ENCODE measurements at regions not wholly inside any gene's neighbourhood (a gene's known extent, or its start where the extent isn't known, plus 50 kb on each side); places are given as distances from the start of the nearest gene placed in this dataset.
"Not testable (repeated sequence)": the region's sequence is repeated elsewhere in the genome, so short reads cannot be mapped to it uniquely, and the experiment has no call there.

DNA sequence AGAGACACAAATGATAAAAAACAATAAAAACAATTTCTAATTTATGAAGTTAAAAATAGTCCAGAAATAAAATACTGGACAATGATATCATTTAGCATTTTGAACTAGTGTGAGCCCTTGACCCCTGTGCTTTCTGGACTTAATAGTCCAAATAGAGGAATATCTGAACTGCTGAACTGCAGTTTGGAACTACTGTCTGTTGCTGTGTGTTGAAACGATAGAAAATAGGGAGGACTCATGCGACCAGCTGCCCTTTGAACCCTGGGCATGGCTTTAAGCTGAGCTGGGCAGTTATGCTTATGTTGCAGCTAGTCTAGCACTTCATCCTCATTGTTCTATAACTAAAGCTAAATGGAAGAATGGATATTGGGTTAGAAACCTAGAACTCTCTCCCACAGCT, 99.5 kb downstream of the FMR1NB start:
- ATAC-seq (ENCODE audit: low FRiP score) (no peak), DNase-seq (ENCODE audit: low spot score) (no peak)
- TF ChIP-seq, protein P1, sequence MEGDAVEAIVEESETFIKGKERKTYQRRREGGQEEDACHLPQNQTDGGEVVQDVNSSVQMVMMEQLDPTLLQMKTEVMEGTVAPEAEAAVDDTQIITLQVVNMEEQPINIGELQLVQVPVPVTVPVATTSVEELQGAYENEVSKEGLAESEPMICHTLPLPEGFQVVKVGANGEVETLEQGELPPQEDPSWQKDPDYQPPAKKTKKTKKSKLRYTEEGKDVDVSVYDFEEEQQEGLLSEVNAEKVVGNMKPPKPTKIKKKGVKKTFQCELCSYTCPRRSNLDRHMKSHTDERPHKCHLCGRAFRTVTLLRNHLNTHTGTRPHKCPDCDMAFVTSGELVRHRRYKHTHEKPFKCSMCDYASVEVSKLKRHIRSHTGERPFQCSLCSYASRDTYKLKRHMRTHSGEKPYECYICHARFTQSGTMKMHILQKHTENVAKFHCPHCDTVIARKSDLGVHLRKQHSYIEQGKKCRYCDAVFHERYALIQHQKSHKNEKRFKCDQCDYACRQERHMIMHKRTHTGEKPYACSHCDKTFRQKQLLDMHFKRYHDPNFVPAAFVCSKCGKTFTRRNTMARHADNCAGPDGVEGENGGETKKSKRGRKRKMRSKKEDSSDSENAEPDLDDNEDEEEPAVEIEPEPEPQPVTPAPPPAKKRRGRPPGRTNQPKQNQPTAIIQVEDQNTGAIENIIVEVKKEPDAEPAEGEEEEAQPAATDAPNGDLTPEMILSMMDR (IDR thresholded peaks at IDR 0.05) = no peak

DNA sequence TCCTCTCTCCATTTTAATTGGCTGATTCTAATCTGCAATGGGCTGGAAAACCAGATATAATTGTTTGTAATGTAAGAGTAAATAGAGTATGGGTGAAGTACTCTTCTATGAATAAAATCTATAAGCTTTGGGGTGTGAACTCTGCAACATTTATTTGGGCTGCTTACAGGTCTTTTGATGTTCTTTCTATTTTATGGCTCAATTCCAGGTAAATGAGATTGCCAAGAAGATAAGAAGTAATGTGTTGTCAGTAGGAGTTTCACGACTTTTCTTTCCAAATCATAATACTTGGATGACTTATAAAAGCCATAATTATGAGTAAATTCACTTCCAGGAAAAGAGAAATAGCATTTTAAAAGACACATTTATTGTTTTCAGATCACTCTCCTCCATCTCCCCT, 103.5 kb downstream of the FMR1NB start:
- TF ChIP-seq, protein P1 (IDR thresholded peaks at IDR 0.05) = no peak
- ATAC-seq (ENCODE audit: low FRiP score) (no peak), DNase-seq (ENCODE audit: low spot score) (no peak)

DNA sequence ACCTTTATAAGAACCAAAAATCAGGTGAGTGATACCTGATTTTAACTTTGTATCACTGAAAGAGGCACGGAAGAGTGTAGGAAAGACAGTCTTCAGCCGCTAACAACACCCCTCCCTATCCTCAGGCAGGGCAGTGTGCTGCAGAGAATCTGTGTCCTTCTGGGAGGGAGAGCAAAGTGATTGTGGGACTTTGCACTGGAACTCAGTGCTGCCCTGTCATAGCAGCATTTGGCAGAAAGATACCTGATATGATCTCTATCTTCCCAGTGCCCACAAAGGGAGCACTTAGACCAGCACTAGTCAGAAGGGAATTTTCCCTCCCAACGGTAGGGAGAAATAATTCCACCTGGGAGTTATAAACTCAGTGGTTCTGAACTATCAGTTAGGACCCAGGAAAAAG, 139.0 kb downstream of the FMR1NB start:
- no peak for DNase-seq (ENCODE audit: low spot score)
- TF ChIP-seq, protein P1 (IDR thresholded peaks at IDR 0.05) = no peak
- ATAC-seq (ENCODE audit: low FRiP score) = no peak

DNA sequence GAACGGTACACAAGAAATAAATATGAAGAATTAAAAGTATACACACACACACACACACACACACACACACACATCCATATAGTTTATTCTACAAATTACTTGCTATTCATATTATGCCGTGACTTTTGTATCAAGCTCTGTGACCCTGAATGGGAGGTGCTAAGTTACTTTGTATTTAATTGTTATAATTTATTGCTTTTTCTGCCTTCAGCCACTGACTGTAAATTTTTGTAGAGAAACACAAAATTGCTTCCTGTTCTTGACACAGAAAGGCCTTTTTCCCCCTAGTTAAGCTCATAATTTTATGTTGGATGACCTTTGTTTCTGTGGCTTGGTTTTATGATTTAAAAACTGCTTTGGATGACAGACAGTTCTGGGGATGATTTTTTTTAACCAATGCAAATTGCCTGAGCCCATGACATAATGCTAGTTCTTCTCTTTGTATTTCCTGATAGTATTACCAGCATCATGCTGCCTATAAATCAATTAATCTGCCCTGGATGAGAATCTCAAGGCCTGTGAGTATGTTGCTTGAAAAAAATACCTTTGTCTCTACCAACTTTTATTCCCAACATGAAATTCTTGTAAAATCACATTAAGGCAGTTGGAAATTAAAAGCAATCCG, 140.0 kb downstream of the FMR1NB start:
- no peak for DNase-seq (ENCODE audit: low spot score)
- TF ChIP-seq, protein P1 (IDR thresholded peaks at IDR 0.05) = no peak
- ATAC-seq (ENCODE audit: low FRiP score) = no peak

DNA sequence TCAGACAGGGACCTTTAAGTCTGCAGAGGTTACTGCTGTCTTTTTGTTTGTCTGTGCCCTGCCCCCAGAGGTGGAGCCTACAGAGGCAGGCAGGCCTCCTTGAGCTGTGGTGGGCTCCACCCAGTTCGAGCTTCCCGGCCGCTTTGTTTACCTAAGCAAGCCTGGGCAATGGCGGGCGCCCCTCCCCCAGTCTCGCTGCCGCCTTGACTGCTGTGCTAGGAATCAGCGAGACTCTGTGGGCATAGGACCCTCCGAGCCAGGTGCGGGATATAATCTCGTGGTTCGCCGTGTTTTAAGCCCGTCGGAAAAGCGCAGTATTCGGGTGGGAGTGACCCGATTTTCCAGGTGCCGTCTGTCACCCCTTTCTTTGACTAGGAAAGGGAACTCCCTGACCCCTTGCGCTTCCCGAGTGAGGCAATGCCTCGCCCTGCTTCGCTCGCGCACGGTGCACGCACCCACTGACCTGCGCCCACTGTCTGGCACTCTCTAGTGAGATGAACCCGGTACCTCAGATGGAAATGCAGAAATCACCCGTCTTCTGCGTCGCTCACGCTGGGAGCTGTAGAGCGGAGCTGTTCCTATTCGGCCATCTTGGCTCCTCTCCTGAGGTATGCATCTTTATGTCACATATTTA, 147.9 kb downstream of the FMR1NB start:
- DNase-seq (ENCODE audit: low spot score); ATAC-seq (ENCODE audit: low FRiP score): not testable (repeated sequence)

DNA sequence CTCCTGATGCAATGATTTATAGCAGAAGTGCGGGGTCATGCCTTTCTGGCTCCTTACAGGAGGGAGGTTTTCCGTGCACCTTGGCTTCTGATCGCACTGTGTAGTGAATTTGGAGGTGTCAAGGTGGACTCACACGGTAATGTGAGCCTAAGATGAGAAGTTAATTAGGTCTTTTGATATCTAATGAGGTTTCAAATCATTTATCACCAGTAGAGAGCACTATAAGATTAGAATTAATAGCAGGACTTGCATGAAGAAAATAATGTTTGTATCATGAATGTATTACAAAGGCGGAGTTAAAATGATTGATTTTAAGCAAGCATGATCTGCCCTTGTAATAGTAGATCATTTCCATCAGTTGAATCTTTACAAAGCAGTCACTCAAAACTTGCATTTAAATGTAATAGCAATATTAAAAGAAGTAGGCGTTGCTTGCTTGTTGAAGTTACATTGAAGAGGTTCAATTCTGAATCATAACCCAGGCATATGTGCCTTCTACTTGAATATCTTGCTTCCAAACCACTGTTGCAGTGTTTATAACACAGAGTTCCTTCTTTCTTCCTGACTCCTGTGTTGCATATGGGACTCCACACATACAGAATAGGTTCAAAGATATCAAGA, 152.1 kb downstream of the FMR1NB start:
- ATAC-seq (ENCODE audit: low FRiP score) = no peak
- DNase-seq (ENCODE audit: low spot score) = no peak
- TF ChIP-seq, protein P1 (IDR thresholded peaks at IDR 0.05) = no peak

DNA sequence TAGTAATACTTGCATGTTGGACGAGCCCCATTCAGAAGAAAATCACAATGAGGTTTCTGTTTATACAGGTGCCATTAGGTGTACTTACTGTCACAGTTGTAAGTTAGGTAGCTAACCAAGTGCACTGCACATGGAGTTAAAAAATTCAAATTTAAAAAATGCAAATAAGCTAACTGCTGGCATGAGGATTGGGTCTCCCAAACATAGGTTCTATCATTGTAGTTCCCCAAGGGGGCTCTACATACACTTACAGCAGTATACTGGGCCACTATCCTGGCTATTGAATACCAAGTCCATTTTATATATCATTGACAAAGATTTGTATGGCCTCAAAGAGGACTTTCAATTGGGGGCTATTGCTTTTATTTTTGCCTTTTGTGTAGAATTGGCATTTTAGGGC, 153.4 kb downstream of the FMR1NB start:
- no peak for ATAC-seq (ENCODE audit: low FRiP score)
- DNase-seq (ENCODE audit: low spot score) = no peak
- TF ChIP-seq, protein P1 (IDR thresholded peaks at IDR 0.05) = no peak

Measured in omental fat pad (tissue), 3 donors.